ENCODE measurements at regions not wholly inside any gene's neighbourhood (a gene's known extent, or its start where the extent isn't known, plus 50 kb on each side); places are given as distances from the start of the nearest gene placed in this dataset.

- Histone ChIP-seq H3K36me3 (ENCODE audit: control insufficient read depth in 4 of 4, insufficient read depth in 4 of 4, low read length in 4 of 4) (no peaks in the 10 kb centered on the region), H3K4me3 (no peak overlapping the region), H3K27ac (ENCODE audit: low read depth in 1 of 2, low read length in 1 of 2) (no peak overlapping the region), H3K9ac (ENCODE audit: insufficient read depth in 1 of 2, low read length in 2 of 2) (no peak overlapping the region), H3K9me3 (ENCODE audit: control insufficient read depth in 4 of 4, insufficient read depth in 3 of 4, low read length in 3 of 4) (peaks cover 0 to 2% (median 0%) of the 10 kb centered on the region in 4 donors), H3K27me3 (ENCODE audit: control insufficient read depth in 3 of 3, insufficient read depth in 3 of 3, low read length in 2 of 3) (no peaks in the 10 kb centered on the region), H3K4me1 (ENCODE audit: control insufficient read depth in 5 of 5, insufficient read depth in 5 of 5, low read length in 5 of 5) (no peaks in the 10 kb centered on the region)
- 64 to 79% methylated on average over 2 of the region's 2 CpGs for WGBS, 2 donors
- DNase-seq (no peak), ATAC-seq (ENCODE audit: insufficient read depth, low FRiP score) (no peak)
- no peak for TF ChIP-seq CTCF (IDR thresholded peaks at IDR 0.05; ENCODE audit: control extremely low read depth, extremely low read depth)
Observed at GRCh38 chr14:87171141-87171540, 821.8 kb downstream of the GALC start.

GRCh38 chr14:87170179-87170578, 822.8 kb downstream of the GALC start:
- no peak for TF ChIP-seq CTCF (IDR thresholded peaks at IDR 0.05; ENCODE audit: control extremely low read depth, extremely low read depth)
- H3K4me1 ChIP-seq (ENCODE audit: control insufficient read depth in 5 of 5, insufficient read depth in 5 of 5, low read length in 5 of 5) = no peaks in the 10 kb centered on the region
- no peak overlapping the region for H3K9ac ChIP-seq (ENCODE audit: insufficient read depth in 1 of 2, low read length in 2 of 2)
- no peak overlapping the region for H3K27ac ChIP-seq (ENCODE audit: low read depth in 1 of 2, low read length in 1 of 2)
- no peaks in the 10 kb centered on the region for H3K27me3 ChIP-seq (ENCODE audit: control insufficient read depth in 3 of 3, insufficient read depth in 3 of 3, low read length in 2 of 3)
- peaks cover 0 to 2% (median 0%) of the 10 kb centered on the region in 4 donors for H3K9me3 ChIP-seq (ENCODE audit: control insufficient read depth in 4 of 4, insufficient read depth in 3 of 4, low read length in 3 of 4)
- whole genome bisulfite sequencing, 2 donors = 35 to 43% methylated on average over 3 of the region's 3 CpGs
- no peak overlapping the region for H3K4me3 ChIP-seq
- DNase-seq = no peak
- no peaks in the 10 kb centered on the region for H3K36me3 ChIP-seq (ENCODE audit: control insufficient read depth in 4 of 4, insufficient read depth in 4 of 4, low read length in 4 of 4)
- no peak for ATAC-seq (ENCODE audit: insufficient read depth, low FRiP score)

- no peak for TF ChIP-seq CTCF (IDR thresholded peaks at IDR 0.05; ENCODE audit: control extremely low read depth, extremely low read depth)
Observed at GRCh38 chr14:87169362-87169761, 823.6 kb downstream of the GALC start.

GRCh38 chr14:87161502-87161901, 831.5 kb downstream of the GALC start:
- H3K4me1 ChIP-seq (ENCODE audit: control insufficient read depth in 5 of 5, insufficient read depth in 5 of 5, low read length in 5 of 5) = no peaks in the 10 kb centered on the region
- no peak for TF ChIP-seq CTCF (IDR thresholded peaks at IDR 0.05; ENCODE audit: control extremely low read depth, extremely low read depth)
- no peaks in the 10 kb centered on the region for H3K27me3 ChIP-seq (ENCODE audit: control insufficient read depth in 3 of 3, insufficient read depth in 3 of 3, low read length in 2 of 3)
- no peak overlapping the region for H3K9ac ChIP-seq (ENCODE audit: insufficient read depth in 1 of 2, low read length in 2 of 2)
- 58 to 73% methylated on average over 4 of the region's 4 CpGs for WGBS, 2 donors
- no peak overlapping the region for H3K27ac ChIP-seq (ENCODE audit: low read depth in 1 of 2, low read length in 1 of 2)
- H3K36me3 ChIP-seq (ENCODE audit: control insufficient read depth in 4 of 4, insufficient read depth in 4 of 4, low read length in 4 of 4) = no peaks in the 10 kb centered on the region
- no peak for ATAC-seq (ENCODE audit: insufficient read depth, low FRiP score)
- H3K9me3 ChIP-seq (ENCODE audit: control insufficient read depth in 4 of 4, insufficient read depth in 3 of 4, low read length in 3 of 4) = no peaks in the 10 kb centered on the region
- no peak overlapping the region for H3K4me3 ChIP-seq
- no peak for DNase-seq

More at GRCh38 chr14:87169362-87169761, 823.6 kb downstream of the GALC start:
- H3K9me3 ChIP-seq (ENCODE audit: control insufficient read depth in 4 of 4, insufficient read depth in 3 of 4, low read length in 3 of 4) = peaks cover 0 to 2% (median 0%) of the 10 kb centered on the region in 4 donors
- H3K27ac ChIP-seq (ENCODE audit: low read depth in 1 of 2, low read length in 1 of 2) = no peak overlapping the region
- ATAC-seq (ENCODE audit: insufficient read depth, low FRiP score) (no peak), DNase-seq (no peak)
- 87 to 88% methylated on average over 2 of the region's 2 CpGs for WGBS, 2 donors
- H3K27me3 ChIP-seq (ENCODE audit: control insufficient read depth in 3 of 3, insufficient read depth in 3 of 3, low read length in 2 of 3) = no peaks in the 10 kb centered on the region
- no peaks in the 10 kb centered on the region for H3K36me3 ChIP-seq (ENCODE audit: control insufficient read depth in 4 of 4, insufficient read depth in 4 of 4, low read length in 4 of 4)
- no peak overlapping the region for H3K9ac ChIP-seq (ENCODE audit: insufficient read depth in 1 of 2, low read length in 2 of 2)
- no peaks in the 10 kb centered on the region for H3K4me1 ChIP-seq (ENCODE audit: control insufficient read depth in 5 of 5, insufficient read depth in 5 of 5, low read length in 5 of 5)
- no peak overlapping the region for H3K4me3 ChIP-seq
